LHCN-M2 (cell line): ENCODE measurements at regions not wholly inside any gene's neighbourhood (a gene's known extent, or its start where the extent isn't known, plus 50 kb on each side); places are given as distances from the start of the nearest gene placed in this dataset.
"Not testable (repeated sequence)": the region's sequence is repeated elsewhere in the genome, so short reads cannot be mapped to it uniquely, and the experiment has no call there.

Experiments
- DNase-seq: peaks from one replicate; pipeline ENCODE4 v3.0.0-alpha.2; 2012; ENCODE audit warnings: low read depth

DNA sequence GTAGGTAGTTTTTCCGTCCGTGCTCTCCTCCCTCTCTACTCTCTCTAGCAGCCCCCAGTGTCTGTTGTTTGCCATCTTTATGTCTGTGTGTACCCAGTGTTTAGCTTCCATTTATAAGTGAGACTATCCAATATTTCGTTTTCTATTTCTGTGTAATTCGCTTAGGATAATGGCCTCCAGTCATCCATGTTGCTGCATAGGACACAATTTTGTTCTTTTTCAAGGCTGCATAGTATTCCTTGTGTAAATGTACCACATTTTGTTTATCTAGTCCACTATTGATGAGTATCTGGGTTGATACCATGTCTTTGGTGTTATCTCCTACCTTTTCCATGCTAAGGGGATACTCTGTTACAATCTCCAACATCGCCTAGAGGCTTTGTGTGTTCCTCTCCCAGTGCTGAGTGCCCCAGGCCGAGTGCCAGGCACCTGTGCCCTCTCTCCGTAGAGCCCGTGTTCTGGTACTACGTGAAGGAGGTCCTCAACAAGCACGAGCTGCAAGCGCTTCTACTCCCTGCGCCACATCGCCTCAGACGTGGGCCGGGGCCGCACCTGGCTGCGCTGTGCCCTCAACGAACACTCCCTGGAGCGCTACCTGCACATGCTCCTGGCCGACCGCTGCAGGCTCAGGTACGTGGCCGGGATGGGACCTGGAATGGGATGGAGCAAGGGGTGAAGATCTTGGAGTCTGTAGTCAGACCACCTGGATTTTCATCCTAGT lies 51.0 kb downstream of the NPIPB11 start:
- DNase-seq = not testable (repeated sequence)

DNA sequence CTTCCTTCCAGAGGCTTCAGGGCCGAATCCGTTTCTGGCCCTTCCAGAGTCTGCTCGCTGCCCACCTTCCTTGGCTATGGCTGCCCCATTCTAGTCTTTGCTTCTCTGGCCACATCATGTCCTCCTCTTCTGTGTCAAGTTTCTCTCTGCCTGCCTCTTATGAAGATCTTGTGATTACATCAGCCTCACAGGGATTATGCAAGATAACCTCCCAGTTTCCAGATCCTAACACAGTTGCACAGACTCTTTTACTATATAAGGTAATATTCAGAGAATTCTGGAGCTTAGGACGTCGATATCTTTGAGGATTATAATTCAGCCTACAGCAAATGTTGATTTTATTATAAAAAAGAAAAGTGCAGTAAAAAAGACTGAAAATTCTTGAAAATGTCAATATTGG lies 52.1 kb downstream of the NPIPB11 start:
- DNase-seq = not testable (repeated sequence)

DNA sequence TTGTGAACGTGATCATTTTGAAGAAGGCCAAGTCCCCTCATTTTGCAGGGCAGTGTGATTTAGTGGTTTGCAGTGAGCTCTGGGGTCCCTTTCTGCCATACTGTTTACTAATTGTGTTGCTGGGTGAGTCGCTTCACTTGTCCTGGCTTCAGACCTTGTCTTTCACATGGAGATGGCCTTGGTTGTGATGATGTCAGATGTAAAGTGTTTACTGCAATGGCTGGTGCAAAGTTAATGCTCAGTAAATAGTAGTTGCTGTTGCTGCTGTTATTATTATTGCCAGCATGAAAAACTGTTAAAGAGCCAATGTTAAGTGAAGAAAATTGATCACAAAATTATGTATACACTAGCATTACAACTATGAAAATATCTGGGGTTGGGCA lies 53.9 kb downstream of the NPIPB11 start:
- DNase-seq = not testable (repeated sequence)

DNA sequence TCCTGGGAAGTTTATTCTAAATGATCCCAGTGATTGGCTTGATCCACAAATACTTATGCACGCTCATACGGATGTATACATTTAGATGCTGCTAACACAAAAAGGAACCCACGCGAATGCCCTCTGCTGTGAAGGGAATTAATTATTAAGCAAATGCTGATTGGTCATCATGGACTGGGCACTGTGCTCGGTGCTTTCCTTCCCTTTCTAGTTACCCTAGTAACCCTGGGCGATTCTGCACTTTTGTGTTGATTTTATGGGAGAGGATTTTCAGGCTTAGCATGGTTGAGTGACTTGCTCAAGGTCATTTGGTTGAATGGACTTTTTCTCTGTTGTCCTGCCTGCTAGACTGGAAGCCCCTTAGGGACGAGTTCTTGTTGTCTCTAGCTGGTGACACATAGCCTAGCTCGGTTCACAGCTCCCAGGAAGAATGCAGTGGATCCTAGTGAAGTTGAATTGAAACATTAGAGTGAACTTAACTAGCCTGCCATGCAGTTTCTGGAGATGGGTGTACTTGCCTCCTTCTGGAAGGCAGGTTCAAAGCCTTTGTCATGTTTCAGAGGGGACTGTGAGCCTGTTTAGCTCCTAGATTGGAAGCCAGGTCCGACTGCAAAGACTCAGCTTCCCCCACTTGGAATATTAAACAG lies 54.4 kb downstream of the NPIPB11 start:
- not testable (repeated sequence) for DNase-seq

DNA sequence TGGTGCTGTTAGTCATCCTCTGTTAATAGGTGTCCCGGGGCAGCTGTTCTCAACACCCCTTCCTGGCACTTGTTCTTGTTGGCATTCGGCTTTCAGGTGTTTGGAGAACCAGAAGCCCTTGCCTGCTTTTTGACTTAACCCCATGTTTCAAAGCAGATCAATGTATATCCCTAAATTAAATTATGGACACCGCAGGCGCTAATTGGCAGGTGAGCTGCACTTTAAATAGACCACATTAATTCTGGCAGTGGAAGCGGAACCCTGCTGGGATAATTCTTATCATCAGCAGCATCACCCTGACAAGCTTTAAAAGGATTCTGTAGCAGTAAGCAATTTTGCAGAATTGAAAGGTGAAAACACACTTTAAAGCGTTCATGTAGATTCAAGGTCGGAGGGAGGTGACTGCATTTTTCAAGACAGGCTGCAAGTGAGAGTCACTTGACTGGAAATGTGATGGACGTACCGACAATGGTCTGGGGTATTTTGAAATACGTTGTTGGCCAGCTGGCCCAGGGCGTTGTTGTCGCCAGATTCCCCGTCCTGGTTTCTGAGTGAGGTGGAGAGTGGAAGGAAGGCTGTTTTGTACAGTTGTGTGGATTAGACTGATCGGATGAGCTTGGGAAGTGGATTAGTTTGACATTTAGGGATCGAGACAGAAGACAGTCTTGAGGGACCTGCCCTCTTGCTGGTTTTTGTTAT lies 55.1 kb downstream of the NPIPB11 start:
- not testable (repeated sequence) for DNase-seq

DNA sequence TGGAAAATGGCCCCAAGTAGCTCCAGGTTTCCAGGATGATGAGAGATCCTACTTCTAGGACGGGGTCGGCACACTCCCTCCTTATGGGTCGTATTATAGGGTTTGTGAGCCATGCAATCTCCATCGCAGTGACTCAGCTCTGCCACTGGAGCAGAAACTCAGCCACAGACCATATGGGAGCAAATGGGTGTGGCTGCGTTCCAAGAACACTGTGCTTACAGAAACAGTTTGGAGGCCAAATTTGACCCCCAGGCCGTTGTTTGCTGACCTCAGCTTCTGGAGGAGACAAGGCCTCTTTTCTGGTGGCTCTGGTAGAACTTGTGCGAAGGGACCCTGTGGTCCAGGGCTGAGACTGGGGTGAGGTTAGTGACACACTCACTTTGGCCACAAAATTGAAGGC lies 56.5 kb downstream of the NPIPB11 start:
- peak; percentile 84 for DNase-seq

DNA sequence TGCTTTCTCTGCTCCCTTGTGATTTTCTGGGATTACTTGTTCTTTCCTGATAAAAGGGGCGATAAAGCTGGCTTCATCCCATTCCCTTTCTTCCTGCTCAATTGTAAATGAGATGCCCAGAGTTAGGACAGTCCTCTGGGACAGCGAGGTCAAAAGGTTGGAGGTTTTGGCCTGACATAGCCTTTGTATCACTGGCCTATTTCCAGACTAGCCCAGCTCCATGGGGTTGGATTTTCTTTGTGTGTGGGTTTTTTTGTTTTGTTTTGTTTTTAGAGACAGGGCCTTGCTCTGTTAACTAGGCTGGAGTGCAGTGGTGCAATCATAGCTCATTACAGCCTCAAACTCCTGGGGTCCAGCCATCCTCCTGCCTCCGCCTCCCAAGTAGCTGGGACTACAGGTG lies 57.8 kb downstream of the NPIPB11 start:
- DNase-seq = not testable (repeated sequence)

DNA sequence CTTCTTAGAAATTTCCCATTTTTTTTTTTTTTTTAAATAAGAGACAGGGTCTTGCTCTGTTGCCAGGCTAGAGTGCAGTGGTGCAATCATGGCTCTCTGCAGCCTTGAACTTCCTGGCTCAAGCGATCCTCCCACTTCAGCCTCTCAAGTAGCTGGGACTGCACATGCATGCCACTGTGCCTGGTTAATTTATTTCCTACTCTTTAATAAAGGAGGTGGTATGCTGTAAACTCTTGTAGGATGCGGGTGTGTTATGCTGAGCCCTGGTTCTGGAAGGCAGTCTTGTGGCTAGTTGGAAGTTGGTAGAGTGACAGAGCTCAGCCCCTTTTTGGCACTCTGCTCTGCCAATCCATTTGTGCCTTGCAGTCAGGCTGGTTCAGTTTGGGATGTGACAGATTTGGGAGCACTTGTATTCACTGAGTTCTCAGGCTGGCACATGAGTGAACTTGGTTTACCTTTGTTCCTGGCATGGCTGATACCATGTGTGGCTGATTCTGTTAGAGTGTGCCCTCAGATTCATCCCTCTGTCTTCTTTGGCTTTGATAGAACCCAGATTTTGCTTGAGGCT lies 58.3 kb downstream of the NPIPB11 start:
- DNase-seq = not testable (repeated sequence)

DNA sequence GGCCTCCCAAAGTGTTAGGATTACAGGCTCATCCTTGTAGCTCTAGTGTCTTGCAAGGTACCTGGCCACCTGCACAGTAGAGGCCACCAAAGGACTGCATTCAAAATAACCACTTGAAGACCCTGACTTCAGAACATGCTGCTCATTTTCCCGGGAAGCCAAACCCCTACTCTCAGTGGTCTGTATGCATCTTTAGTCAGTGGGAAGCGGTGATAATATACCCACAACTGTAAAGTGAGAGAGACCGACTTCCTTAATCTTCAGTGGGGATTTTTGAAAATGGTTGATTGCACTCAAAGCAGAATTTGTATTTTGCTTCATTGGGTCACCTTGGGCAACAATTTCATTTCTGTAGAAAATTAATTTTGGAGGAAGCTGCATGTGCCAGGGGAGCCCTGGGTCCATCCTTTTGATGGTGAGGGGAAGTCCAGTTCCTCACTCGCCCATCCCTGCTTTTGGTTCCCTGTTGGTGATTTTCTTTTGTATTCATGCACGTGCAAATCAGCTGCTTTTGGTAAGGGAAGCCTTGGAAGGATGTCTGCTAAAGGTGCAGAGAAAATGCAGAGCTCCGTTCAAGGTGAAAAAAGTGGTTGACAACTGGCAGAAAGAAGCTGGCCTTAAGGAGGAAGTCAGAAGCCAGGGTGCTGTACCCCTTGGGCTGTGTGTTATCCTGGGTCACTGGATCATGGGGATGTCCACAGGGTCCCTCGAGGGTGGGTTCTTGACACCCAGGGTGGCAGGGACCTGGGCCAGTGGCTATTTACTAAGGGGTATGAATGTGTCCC lies 59.5 kb downstream of the NPIPB11 start:
- DNase-seq = not testable (repeated sequence)

DNA sequence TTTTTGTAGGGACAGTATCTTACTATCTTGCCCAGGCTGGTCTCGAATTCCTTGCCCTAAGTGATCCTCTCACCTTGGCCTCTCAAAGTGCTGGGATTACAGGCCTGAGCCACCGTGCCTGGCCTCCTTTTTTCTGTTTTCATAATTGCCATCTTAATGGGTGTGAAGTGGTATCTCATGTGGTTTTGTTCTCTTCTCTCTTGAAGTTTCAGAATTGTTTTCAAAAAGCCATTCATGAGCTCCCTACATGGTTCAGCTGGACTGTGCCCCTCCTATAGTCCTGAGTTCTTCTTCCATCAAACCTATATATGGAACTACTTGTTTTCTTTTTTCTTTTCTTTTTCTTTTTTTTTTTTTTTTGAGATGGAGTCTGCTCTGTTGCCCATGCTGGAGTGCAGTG lies 60.3 kb downstream of the NPIPB11 start:
- not testable (repeated sequence) for DNase-seq

DNA sequence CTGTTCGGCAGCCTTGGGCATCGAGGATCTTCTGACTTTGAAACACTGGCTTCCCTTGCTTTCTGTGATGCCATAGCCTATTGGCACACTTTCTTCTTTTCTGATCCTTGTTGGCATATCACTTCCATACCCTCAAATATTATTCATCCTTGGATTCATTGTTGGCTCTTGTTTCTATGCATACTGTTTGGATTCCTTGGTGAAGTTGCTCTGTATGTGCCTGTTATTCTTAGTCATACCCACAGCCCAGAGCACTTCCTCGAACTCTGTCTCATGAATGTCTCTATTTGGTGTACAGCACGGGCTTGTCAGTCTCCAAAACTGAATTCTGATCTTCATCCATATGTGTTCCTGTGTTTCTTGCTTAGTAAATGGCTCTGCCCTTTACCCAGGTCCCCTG lies 63.6 kb downstream of the NPIPB11 start:
- not testable (repeated sequence) for DNase-seq

DNA sequence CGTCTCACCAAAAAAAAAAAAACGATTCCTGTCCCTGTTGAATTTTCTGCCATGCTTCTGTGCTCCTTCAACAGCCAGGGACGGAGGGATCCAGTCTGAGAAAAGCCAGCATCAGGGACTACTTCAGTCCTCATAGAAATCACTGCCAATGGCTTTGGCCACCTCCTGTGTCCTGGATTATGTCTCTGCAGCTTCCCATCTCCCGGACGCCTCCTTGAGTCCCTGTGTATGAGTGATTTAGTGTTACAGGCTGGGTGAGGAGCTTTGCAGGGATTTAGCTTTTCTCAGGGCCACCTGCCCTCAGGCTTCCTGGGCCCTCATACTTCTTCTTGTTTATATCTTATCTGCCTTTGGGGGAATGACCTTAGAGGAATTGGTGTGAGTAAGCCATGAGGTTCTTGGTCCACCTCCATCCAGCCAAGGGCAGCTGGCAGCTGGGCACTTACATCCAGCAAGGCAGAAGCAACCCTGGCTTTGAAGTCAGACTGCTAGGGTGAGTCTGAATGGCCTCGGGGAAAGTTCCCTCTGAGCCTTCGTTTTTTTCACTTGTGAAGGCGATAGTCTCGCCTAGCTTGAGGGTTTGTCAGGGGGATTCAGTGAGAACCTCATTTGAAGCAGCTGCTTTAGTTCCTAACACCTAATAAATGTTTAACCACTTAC lies 65.6 kb downstream of the NPIPB11 start:
- peak; percentile 22 for DNase-seq

DNA sequence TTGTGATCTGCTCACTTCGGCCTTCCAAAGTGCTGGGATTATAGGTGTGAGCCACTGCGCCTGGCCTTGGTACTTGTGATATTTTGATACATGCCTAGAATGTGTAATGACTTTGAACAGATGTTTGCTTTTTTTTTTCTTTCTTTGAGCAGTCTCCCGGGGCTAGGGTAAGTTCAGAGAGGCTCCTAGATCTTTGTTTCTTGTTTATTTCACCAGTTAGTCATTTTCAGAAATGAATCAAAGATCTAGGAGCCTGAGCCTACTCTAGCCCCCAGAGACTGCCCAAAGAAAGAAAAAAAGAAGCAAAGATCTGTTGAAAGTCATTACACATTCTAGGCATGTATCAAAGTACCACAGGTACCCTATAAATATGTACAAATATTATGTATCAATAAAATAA lies 66.3 kb downstream of the NPIPB11 start:
- DNase-seq = peak; percentile 62

DNA sequence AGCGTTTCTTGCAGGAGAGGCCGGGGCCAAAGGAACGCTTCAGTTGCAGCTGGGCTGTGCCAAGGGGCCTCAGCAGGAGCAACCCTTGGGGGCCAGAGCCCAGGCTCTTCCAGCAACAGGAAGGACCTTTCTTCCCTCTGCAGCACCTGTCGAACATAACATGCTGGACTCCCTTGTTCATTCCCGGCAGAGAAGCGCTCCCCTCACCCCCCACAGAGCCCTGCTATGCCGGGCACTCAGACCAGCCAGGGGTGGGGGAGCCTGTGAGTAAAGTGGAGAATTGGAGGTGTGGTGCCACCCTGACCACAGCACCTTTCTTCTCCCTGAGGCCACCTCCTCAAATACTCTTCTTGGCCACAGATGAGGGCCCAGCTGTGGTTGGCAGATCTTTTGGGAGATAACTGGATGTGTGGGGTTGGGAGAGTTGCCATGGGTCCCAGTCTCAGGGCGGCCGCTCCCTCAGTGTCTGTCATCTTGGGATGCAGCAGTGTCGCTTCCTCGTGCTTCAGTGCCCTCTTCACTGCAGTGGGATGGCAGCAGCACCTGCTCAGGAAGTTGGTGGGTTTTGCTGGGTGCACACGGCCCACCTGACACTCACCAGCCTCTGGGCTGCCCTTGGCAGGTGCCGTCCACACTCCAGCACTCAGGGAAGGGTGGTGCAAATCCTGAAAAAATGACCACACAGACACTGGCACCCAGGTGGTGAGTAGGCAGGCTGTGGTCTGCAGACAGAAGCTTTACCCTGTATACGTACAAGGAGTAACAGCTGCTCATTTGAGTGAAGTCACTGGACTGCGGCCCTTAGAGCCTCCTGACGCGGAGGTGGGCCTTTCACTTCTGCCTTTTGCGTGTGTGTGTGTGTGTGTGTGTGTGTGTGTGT lies 67.5 kb downstream of the NPIPB11 start:
- DNase-seq = peak; percentile 11

DNA sequence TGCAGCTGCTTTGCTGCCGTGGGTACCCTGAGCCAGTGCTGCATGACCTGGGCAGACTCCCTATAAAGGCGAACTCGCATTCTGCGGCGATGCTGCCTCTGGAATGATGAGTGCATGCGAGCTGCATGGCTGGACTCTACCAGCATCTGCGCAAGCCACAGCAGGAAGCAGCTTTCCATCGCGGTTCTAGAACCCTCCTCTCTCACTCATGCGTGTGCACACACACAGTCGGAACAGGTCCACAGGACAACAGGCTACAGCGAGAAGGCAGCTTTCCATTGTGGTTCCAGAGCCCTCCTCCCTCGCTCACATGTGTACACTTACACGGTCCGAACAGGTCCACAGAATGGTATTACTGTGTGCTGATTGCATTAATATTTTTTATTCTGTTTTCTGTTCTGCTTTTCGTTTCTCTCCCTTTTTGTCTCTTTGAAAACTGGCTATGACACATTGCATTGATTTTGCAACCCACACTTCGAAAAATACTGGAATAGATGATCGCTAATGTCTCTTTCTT lies 69.1 kb downstream of the NPIPB11 start:
- DNase-seq = not testable (repeated sequence)

DNA sequence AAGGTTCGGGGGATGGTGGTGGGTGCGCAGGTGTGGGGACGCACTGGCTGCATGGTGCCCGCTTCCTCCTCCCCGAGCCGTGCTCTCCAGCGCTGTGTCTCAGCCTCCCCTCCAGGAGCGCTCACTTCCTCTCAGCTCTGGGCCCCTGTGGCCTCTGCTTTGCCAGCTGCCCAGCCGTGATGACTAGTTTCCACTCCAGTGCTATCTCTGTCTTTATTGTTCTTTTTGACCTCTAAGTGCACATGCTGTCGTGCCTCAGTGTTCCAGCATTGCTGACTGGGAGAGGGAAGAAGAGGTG lies 71.0 kb downstream of the NPIPB11 start:
- DNase-seq = not testable (repeated sequence)

DNA sequence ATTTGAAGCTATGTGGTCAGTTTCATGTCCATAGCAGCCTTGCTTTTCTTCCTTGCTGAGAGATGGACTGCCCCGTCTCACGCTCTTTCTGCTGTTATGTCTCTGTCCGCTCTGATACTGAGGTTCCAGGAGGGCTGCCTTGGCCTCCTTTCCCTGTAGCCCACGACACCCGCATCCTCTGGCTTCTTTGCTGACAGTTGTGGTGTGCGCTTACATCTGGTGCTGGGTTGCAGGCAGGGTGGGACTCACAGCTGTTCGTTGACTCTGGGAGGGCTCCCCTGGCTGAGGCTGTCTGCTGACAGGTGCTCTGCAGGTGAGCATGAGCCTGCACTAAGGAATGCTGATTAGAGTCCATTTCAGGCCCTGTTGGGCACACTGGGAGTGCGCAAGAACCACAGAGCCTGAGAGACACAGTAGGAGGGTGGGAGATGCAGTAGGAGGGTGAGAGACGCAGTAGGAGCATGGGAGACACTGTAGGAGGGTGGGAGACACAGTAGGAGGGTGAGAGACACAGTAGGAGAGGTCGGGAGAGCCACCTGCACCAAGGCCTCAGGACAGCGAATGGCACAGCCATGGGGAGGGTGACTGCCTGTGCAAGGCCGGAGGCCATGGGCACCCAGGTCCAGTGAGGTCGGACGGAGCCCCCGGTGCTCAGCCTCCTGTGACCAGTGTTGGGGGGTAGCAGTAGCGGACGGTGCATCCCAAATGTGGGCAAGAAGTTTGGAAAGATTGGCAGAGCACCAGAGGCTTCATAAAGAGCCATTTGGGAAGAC lies 71.5 kb downstream of the NPIPB11 start:
- not testable (repeated sequence) for DNase-seq

DNA sequence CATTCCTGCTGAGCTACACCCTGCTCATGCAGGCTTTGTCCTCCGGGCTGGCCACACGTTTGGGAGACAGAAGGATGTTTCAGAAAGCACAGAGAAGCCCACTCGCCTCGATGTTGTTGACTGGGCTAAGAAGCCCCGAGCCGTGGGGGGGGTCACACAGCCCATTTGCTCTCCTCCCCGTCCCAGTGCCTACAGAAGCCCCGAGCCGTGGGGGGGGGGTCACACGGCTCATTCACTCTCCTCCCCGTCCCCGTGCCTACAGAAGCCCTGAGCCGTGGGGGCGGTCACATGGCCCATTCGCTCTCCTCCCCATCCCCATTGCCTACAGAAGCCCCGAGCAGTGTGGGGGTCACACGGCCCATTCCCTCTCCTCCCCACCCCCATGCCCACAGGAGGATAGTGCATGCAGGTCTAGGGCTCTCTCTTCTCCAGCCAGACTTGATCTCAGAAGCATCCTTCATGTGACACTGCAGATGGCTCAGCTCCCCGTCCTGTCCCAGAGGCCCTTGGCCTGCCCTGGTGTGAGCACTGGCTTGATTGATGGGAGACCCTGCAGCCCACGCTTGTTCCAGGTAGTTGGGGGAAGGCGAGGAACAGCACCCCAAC lies 72.9 kb downstream of the NPIPB11 start:
- DNase-seq = not testable (repeated sequence)

DNA sequence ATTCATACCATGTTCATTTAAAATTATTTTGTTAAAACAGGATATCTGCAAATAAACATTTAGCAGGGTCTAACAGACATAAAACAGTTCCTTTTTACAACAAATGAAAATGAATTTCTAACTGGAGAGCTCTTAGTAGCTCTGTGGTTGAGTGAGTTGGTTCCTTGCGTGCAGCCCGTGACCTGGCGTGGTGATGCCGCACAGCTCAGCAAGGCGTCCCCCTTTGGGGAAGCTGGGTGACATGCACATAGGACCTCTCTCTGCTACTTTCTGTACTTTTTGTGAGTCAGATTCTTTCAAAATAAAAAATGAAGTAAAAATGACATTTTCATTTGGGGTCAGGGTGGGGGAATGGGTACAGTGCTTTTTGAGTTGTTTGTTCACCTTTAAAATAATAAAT lies 75.9 kb downstream of the NPIPB11 start:
- DNase-seq = not testable (repeated sequence)
